A673 (cell line): ENCODE measurements at regions not wholly inside any gene's neighbourhood (a gene's known extent, or its start where the extent isn't known, plus 50 kb on each side); places are given as distances from the start of the nearest gene placed in this dataset.

Source experiments
- BruUV-seq: library from RNA; stranded (reverse); fragments of 400-500 nt; replicated peaks from 2 replicates; lab custom pipeline; 2021; lab: Mats Ljungman, UMichigan
- CTCF ChIA-PET: fragments of 300-600 bp; sonication (Branson Sonifier 250); formaldehyde crosslinking; loops from one replicate; lab custom pipeline; 2022; ENCODE audit warnings: antibody characterized with exemption; lab: Charles Lee
- POLR2A ChIA-PET: fragments of 300-600 bp; sonication (Branson Sonifier 250); formaldehyde crosslinking; loops from one replicate; lab custom pipeline; 2022; ENCODE audit warnings: antibody characterized with exemption; ENCODE audit not compliant: low non-redundant PET; lab: Charles Lee
- DNase-seq: peaks from one replicate; pipeline ENCODE4 v3.0.0-alpha.2; 2015; ENCODE audit warnings: low spot score
- H3K27ac ChIP-seq: fragments of 200-600 bp; sonication (generic); 2 replicates; pipeline ENCODE4 v1.5.1; 2016; ENCODE audit warnings: mixed run types, low read depth, mild to moderate bottlenecking, mixed read lengths, antibody characterized with exemption, low read length; ENCODE audit not compliant: poor library complexity, severe bottlenecking
- H3K27me3 ChIP-seq: fragments of 200-600 bp; sonication (generic); replicated peaks from 2 replicates; pipeline ENCODE4 v1.6.1; 2017; ENCODE audit warnings: mixed run types, low read depth, mild to moderate bottlenecking, mixed read lengths, antibody characterized with exemption, low read length; ENCODE audit not compliant: insufficient read depth, poor library complexity
- H3K36me3 ChIP-seq: fragments of 200-600 bp; sonication (generic); 2 replicates; pipeline ENCODE4 v1.6.1; 2016; ENCODE audit warnings: mixed run types, mild to moderate bottlenecking, mixed read lengths, antibody characterized with exemption, low read length; ENCODE audit not compliant: insufficient read depth, poor library complexity, severe bottlenecking
- H3K4me1 ChIP-seq: fragments of 200-600 bp; sonication (generic); 2 replicates; pipeline ENCODE4 v1.6.1; 2017; ENCODE audit warnings: mixed run types, mild to moderate bottlenecking, mixed read lengths, antibody characterized with exemption, low read length; ENCODE audit not compliant: insufficient read depth, poor library complexity, severe bottlenecking
- H3K4me3 ChIP-seq: fragments of 200-600 bp; sonication (generic); 2 replicates; pipeline ENCODE4 v1.5.1; 2016; ENCODE audit warnings: low read depth, mixed run types, mild to moderate bottlenecking, mixed read lengths, low read length; ENCODE audit not compliant: poor library complexity, severe bottlenecking
- H3K9me3 ChIP-seq: fragments of 200-600 bp; sonication (generic); 2 replicates; pipeline ENCODE4 v1.6.1; 2016; ENCODE audit warnings: mixed run types, low read depth, mild to moderate bottlenecking, mixed read lengths, antibody characterized with exemption, low read length; ENCODE audit not compliant: poor library complexity, severe bottlenecking
- EZH2 ChIP-seq: fragments of 200-600 bp; sonication (generic); IDR thresholded peaks from 2 replicates; pipeline ENCODE4 v1.6.1; 2017; ENCODE audit warnings: borderline replicate concordance, low read depth, mild to moderate bottlenecking, mixed read lengths, antibody characterized with exemption, low read length; ENCODE audit not compliant: poor library complexity, severe bottlenecking
- intact Hi-C: fragments of 100-400 bp; cut with micrococcal nuclease; formaldehyde crosslinking; loops from one replicate; pipeline ENCODE4 v1.10.0; 2022; ENCODE audit not compliant: unreplicated experiment
- TF ChIP-seq, protein P1 (sequence below): fragments of 300-800, 200-600 bp; sonication (generic); conservative IDR thresholded peaks from 2 replicates; pipeline ENCODE4 v1.5.1; 2017; ENCODE audit warnings: low read depth, mild to moderate bottlenecking, antibody characterized with exemption, low read length, moderate library complexity, mixed read lengths

DNA sequence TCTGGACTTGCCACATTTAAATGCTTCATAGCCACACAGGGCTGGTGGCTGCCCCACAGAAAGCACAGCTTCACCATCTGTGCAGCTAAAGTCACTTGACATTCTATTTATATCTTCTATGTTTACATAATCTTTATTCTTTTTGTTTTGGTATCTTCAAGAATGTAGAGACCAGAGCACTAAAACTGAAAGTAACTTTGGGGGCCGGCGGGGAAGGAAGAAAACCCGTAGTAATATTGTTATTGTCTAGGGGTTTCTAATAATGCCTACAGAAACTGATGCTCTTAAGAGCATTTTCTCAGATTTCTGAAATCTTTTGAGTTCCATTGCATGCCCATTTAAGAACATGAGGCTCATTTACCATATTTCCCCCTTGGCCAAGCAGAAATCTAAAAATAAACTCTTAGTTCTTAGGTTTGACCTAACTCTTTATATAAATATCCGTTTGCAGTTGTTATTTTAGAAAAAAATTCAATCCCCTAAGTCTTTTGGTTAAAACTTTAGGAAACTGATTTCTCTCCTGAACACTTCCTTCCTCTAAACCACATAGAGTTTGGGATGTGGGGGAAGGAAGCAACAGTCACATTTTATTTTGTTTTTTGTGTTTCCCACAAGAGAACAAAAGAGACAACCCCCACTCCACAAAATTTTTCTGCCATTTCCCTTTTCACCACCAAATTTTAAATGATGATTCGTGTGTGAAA lies 207.6 kb downstream of the OGFRL1 start:
- ChIA-PET CTCF (no interaction called here), POLR2A (no interaction called here)
- H3K27me3 ChIP-seq: no peaks in the 10 kb centered on the region
- BruUV-seq: no TSS peak
- no peaks in the 10 kb centered on the region for H3K4me1 ChIP-seq
- no peaks in the 10 kb centered on the region for H3K36me3 ChIP-seq
- H3K4me3 ChIP-seq: no peak overlapping the region
- TF ChIP-seq, protein P1, sequence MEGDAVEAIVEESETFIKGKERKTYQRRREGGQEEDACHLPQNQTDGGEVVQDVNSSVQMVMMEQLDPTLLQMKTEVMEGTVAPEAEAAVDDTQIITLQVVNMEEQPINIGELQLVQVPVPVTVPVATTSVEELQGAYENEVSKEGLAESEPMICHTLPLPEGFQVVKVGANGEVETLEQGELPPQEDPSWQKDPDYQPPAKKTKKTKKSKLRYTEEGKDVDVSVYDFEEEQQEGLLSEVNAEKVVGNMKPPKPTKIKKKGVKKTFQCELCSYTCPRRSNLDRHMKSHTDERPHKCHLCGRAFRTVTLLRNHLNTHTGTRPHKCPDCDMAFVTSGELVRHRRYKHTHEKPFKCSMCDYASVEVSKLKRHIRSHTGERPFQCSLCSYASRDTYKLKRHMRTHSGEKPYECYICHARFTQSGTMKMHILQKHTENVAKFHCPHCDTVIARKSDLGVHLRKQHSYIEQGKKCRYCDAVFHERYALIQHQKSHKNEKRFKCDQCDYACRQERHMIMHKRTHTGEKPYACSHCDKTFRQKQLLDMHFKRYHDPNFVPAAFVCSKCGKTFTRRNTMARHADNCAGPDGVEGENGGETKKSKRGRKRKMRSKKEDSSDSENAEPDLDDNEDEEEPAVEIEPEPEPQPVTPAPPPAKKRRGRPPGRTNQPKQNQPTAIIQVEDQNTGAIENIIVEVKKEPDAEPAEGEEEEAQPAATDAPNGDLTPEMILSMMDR: no peak
- TF ChIP-seq EZH2: no peak
- no peak overlapping the region for H3K27ac ChIP-seq
- no peaks in the 10 kb centered on the region for H3K9me3 ChIP-seq
- DNase-seq: no peak
- intact Hi-C loops: no loop called here

DNA sequence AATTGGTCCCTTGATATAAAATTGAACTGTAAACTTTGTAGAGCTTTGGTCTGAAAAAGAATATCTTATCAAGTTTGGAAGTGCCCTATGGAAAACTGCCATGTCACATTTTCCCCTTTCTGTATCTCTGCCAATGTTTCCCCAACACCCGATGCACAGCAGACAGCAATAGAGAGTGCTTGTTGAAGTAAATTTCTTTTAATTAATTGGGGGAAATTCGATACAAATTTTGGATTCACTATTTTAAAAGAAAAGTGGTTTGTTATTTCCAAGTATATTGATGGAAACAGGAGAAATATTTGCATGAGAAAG lies 208.1 kb downstream of the OGFRL1 start:
- Histone ChIP-seq H3K36me3 (no peaks in the 10 kb centered on the region), H3K4me3 (no peak overlapping the region), H3K27me3 (no peaks in the 10 kb centered on the region), H3K27ac (no peak overlapping the region), H3K4me1 (no peaks in the 10 kb centered on the region), H3K9me3 (no peaks in the 10 kb centered on the region)
- CTCF ChIA-PET: no interaction called here
- DNase-seq: no peak
- TF ChIP-seq, protein P1: no peak
- TF ChIP-seq EZH2: no peak
- POLR2A ChIA-PET: no interaction called here
- BruUV-seq: no TSS peak
- intact Hi-C loops: no loop called here

DNA sequence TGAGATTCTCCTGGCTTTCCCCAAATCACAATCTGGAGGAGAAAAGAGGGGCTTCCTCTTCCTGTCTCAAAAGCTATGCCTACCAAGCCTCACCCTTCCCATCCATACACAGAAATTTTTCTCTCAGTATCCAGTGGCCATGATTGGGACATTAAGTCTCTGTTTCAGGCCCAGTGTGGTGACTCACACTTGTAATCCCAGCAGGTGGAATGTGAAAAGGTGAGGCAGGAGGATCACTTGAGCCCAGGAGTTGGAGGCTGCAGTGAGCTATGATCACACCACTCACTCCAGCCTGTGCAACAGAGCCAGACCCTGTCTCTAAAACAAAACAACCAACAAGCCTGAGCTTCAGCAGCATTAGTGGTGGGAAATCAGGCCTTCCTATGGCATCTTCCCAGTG lies 210.0 kb downstream of the OGFRL1 start:
- Histone ChIP-seq H3K4me1 (no peaks in the 10 kb centered on the region), H3K4me3 (no peak overlapping the region), H3K36me3 (no peaks in the 10 kb centered on the region), H3K9me3 (no peaks in the 10 kb centered on the region), H3K27ac (no peak overlapping the region), H3K27me3 (no peaks in the 10 kb centered on the region)
- TF ChIP-seq, protein P1: no peak
- no peak for TF ChIP-seq EZH2
- no TSS peak for BruUV-seq
- intact Hi-C loops: no loop called here
- POLR2A ChIA-PET: no interaction called here
- no peak for DNase-seq
- CTCF ChIA-PET: no interaction called here
